T-helper 17 cell (primary cell): ENCODE measurements at regions not wholly inside any gene's neighbourhood (a gene's known extent, or its start where the extent isn't known, plus 50 kb on each side); places are given as distances from the start of the nearest gene placed in this dataset.
"Not testable (repeated sequence)": the region's sequence is repeated elsewhere in the genome, so short reads cannot be mapped to it uniquely, and the experiment has no call there.

ENCODE experiments used
- ATAC-seq: fragments of 150-1000 bp; cut with Tn5 transposase; 2 replicates; pipeline ENCODE4 v1.10.0; 2021; ENCODE audit warnings: mild to moderate bottlenecking, moderate library complexity
- DNase-seq, 3 donors: peaks; one replicate each; pipeline versions ENCODE4 v3.0.0 to v3.0.0-alpha.2; 2020 to 2021
- H3K9me3 ChIP-seq: one replicate; pipeline ENCODE4 v1.7.0; 2013; ENCODE audit warnings: low read length, mild to moderate bottlenecking; ENCODE audit not compliant: control insufficient read depth, poor library complexity, severe bottlenecking
- H3K27ac Mint-ChIP-seq: one replicate; pipeline ENCODE4 v1.8.0; 2022; ENCODE audit warnings: mild to moderate bottlenecking, moderate library complexity, mixed read lengths
- H3K27me3 Mint-ChIP-seq: one replicate; pipeline ENCODE4 v1.8.0; 2022; ENCODE audit warnings: mixed read lengths
- H3K36me3 Mint-ChIP-seq: one replicate; pipeline ENCODE4 v1.8.0; 2022; ENCODE audit warnings: low read depth, mixed read lengths
- H3K4me1 Mint-ChIP-seq: one replicate; pipeline ENCODE4 v1.8.0; 2022; ENCODE audit warnings: mild to moderate bottlenecking, mixed read lengths
- H3K4me3 Mint-ChIP-seq: one replicate; pipeline ENCODE4 v1.8.0; 2022; ENCODE audit warnings: mild to moderate bottlenecking, moderate library complexity, mixed read lengths

DNA sequence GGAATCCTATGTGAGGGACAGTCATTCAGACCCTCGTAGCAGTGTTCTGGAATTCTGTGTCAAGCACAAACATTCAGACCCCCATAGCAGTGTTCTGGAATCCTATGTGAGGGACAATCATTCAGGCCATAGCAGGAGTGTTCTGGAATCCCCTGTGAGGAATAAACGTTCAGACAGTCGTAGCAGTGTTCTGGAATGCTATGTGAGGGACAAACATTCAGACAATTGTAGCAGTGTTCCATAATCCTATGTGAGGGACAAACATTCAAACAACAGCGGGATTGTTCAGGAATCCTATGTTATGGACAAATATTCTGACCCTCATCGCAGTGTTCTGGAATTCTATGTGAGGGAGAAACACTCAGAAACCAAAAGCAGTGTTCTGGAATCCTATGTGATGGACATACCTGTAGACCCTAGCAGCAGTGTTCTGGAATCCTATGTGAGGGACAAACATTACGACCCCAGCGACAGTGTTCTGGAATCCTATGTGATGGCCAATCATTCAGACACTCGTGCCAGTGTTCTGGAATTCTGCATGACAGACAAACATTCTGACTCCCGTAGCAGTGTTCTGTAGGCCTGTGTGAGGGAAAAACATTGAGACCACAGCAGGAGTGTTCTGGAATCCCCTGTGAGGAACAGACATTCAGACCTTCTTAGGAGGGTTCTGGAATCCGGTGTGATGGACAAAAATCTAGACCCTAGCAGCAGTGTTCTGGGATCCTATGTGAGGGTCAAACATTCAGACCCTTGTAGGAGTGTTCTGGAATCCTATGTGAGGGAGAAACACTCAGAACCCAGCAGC is 388.1 kb upstream of the SPATA31A5 start:
- not testable (repeated sequence) for H3K36me3 Mint-ChIP-seq

DNA sequence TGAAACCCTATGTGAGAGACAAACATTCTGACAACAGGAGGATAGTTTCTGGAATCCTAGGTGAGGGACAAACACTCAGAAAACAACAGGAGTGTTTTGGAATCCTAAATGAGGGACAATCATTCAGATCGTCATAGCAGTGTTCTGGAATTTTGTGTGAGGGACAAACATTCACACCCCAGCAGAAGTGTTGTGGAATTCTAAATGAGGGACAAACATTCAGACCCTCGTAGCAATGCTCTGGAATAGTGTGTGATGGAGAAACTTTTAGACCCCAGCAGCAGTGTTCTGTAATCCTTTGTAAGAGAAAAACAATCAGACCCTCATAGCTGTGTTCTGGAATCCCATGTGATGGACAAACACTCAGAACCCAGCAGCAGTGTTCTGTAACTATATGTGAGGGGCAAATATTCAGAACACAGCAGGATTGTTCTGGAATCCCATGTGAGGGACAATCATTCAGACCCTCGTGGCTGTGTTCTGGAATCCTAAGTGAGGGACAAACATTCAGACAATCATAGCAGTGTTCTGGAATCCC is 387.4 kb upstream of the SPATA31A5 start:
- not testable (repeated sequence) for ATAC-seq, H3K27me3 Mint-ChIP-seq, DNase-seq, H3K36me3 Mint-ChIP-seq, H3K27ac Mint-ChIP-seq, H3K4me1 Mint-ChIP-seq, H3K9me3 ChIP-seq, H3K4me3 Mint-ChIP-seq

More for the DNA sequence above, 388.1 kb upstream of the SPATA31A5 start:
- ATAC-seq, H3K4me1 Mint-ChIP-seq, DNase-seq, H3K27me3 Mint-ChIP-seq, H3K4me3 Mint-ChIP-seq, H3K9me3 ChIP-seq, H3K27ac Mint-ChIP-seq: not testable (repeated sequence)

DNA sequence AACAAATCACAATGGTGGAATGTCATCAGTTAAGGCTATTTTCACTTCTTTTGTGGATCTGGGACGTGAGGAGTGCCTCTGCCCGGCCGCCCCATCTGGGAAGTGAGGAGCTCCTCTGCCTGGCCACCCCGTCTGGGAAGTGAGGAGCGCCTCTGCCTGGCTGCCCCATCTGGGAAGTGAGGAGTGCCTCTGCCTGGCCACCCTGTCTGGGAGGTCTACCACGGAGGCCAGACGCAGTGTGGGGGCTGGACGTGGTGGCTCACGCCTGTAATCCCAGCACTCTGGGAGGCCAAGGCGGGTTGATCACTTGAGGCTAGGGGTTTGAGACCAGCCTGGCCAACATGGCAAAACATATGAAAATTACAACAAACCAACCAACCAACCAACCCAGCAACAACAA is 369.7 kb upstream of the SPATA31A5 start:
- not testable (repeated sequence) for ATAC-seq, H3K4me3 Mint-ChIP-seq, H3K9me3 ChIP-seq, DNase-seq, H3K27me3 Mint-ChIP-seq, H3K27ac Mint-ChIP-seq, H3K4me1 Mint-ChIP-seq, H3K36me3 Mint-ChIP-seq

DNA sequence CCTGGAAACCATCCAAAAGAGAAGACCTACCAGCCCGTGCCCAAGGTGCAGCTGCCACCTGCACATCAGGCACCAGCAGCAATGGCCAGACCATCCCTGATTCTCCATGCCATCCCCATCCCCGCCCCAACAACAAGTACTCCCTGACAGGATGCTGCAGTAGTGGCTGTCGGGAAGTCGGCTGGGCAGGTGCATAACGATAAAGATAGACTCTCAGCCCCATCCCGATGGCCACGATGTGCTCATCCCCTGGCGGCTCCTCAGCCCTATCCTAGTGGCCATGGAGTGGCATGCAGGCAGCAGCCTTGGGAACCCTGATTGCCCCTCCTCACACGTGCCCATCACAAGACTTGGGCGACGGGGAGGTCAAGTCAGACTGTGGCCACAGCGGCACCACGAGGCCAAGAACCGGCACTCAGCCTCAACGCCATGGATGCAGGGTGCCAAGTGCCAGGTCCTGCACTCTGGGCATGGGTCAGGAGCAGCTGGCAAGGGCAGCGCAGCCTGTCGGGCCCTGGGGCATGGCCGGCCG is 368.8 kb upstream of the SPATA31A5 start:
- Mint-ChIP-seq H3K4me1 (no peaks in the 10 kb centered on the region), H3K27me3 (no peaks in the 10 kb centered on the region), H3K36me3 (no peaks in the 10 kb centered on the region), H3K4me3 (no peak overlapping the region), H3K27ac (no peak overlapping the region)
- no peak for ATAC-seq
- DNase-seq, result no peak
- no peaks in the 10 kb centered on the region for H3K9me3 ChIP-seq

DNA sequence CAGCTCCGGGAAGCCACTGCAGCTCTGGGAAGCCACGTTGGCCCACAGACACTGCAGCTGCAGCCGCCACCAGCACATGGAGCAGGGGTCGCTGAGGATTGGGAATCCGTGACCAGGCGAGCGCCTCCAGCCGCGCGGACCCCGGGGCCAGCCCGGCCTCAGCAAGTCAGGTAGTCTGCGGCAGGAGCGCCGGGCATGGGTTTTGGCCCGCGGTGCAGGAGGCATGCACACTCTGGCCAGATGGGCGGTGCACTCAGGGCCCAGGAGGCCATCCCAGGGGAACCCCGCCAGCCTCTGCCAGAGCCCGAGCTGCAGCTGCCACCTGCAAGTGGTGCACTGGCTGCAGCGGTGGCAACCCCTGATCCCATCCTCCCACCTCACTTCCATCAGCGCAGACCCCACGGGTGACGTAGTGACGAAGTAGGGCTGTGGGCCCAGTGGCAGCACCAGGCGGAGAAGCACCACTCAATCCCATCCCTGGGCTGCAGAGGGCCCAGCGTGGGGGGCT is 368.3 kb upstream of the SPATA31A5 start:
- DNase-seq, result peak in 1 of 3 donors; percentile 5
- no peak overlapping the region for H3K27ac Mint-ChIP-seq
- H3K9me3 ChIP-seq, result no peaks in the 10 kb centered on the region
- H3K4me3 Mint-ChIP-seq, result no peak overlapping the region
- no peaks in the 10 kb centered on the region for H3K4me1 Mint-ChIP-seq
- no peaks in the 10 kb centered on the region for H3K27me3 Mint-ChIP-seq
- H3K36me3 Mint-ChIP-seq, result no peaks in the 10 kb centered on the region
- no peak for ATAC-seq

DNA sequence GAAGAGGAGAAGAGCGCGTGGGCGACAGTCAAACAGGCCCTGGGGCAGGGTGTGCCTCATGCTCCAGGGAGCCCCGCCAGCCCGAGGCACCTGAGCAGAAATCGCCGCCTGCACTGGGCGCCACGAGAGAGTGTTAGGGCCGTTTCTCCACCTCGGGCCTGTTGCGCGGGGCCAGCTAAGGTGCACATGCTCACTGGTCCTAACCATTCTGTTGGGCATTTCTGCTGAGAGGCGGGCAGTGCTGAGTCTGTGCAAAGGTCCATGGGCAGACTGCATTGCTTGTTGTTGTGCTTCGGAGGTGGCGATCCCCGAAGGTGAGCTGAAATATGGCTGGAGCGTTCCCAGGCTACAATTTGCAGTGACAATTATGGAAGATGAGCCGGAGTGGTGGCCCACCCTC is 367.8 kb upstream of the SPATA31A5 start:
- H3K4me1 Mint-ChIP-seq, result no peaks in the 10 kb centered on the region
- H3K9me3 ChIP-seq, result no peaks in the 10 kb centered on the region
- H3K4me3 Mint-ChIP-seq, result no peak overlapping the region
- ATAC-seq (no peak), DNase-seq (no peak)
- H3K27ac Mint-ChIP-seq, result no peak overlapping the region
- no peaks in the 10 kb centered on the region for H3K27me3 Mint-ChIP-seq
- no peaks in the 10 kb centered on the region for H3K36me3 Mint-ChIP-seq

DNA sequence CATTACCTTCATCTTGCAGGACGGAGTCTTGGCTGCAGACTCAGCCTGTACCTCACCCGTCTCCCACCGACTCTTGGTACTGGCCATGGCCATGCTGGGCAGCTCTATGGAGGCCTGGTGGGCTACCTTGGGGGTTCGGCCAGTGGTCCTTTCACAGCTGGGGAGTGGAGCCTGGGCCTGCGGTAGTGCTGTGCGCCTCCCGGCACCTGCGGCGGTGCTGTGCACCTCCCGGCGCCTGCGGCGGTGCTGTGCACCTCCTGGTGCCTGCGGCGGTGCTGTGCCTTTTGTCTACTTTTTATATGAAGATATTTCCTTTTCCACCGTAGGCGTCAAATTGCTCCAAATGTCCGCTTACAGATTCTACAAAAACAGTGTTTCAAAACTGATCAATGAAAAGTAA is 367.2 kb upstream of the SPATA31A5 start:
- not testable (repeated sequence) for H3K27me3 Mint-ChIP-seq, H3K36me3 Mint-ChIP-seq, H3K27ac Mint-ChIP-seq, ATAC-seq, H3K4me1 Mint-ChIP-seq, DNase-seq, H3K4me3 Mint-ChIP-seq, H3K9me3 ChIP-seq
